Activated CD8-positive, alpha-beta memory T cell treated with anti-CD3 and anti-CD28 coated beads, Interleukin-2, amount 10 ng/mL, durations not matched to agents 7 days and 5 days (primary cell): ENCODE measurements at regions not wholly inside any gene's neighbourhood (a gene's known extent, or its start where the extent isn't known, plus 50 kb on each side); places are given as distances from the start of the nearest gene placed in this dataset.
"Not testable (repeated sequence)": the region's sequence is repeated elsewhere in the genome, so short reads cannot be mapped to it uniquely, and the experiment has no call there.

Experiments used
- ATAC-seq: fragments of 150-1000 bp; cut with Tn5 transposase; one replicate; pipeline ENCODE4 v1.10.0; 2021; ENCODE audit warnings: moderate library complexity
- CTCF ChIA-PET: fragments of 350-600 bp; sonication (Branson Sonifier 250); formaldehyde crosslinking; loops from one replicate; lab custom pipeline; 2021; ENCODE audit warnings: antibody characterized with exemption; lab: Charles Lee
- DNase-seq: peaks from one replicate; pipeline ENCODE4 v3.0.0-alpha.2; 2020
- H3K27ac Mint-ChIP-seq: one replicate; pipeline ENCODE4 v1.8.0; 2021; ENCODE audit warnings: mild to moderate bottlenecking, mixed read lengths
- H3K27me3 Mint-ChIP-seq: one replicate; pipeline ENCODE4 v1.8.0; 2021; ENCODE audit warnings: mixed read lengths
- H3K36me3 Mint-ChIP-seq: one replicate; pipeline ENCODE4 v1.8.0; 2021; ENCODE audit warnings: mild to moderate bottlenecking, mixed read lengths
- H3K4me1 Mint-ChIP-seq: one replicate; pipeline ENCODE4 v1.8.0; 2021; ENCODE audit warnings: mixed read lengths
- H3K4me3 Mint-ChIP-seq: one replicate; pipeline ENCODE4 v1.8.0; 2021; ENCODE audit warnings: mild to moderate bottlenecking, moderate library complexity, mixed read lengths
- H3K9me3 Mint-ChIP-seq: one replicate; pipeline ENCODE4 v1.8.0; 2022; ENCODE audit warnings: low read depth, mixed read lengths

DNA sequence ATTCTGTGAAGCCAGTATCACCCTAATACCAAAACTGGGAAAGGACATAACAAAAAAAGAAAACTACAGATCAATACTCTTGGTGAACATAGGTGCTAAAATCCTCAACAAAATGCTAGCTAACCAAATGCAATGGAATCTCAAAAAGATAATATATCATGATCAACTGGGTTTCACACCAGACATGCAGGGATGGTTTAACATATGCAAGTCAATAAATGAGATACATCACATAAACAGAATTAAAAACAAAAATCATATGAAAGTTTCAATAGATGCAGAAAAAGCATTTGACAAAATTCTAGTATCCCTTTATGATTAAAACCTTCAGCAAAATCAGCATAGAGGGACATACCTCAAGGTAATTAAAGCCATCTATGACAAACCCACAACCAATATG, 198.2 kb upstream of the NDUFV2 start:
- H3K27ac Mint-ChIP-seq: no peak overlapping the region
- CTCF ChIA-PET: no interaction called here
- no peaks in the 10 kb centered on the region for H3K4me1 Mint-ChIP-seq
- H3K27me3 Mint-ChIP-seq: peaks cover 17% of the 10 kb centered on the region
- no peak overlapping the region for H3K4me3 Mint-ChIP-seq
- no peaks in the 10 kb centered on the region for H3K36me3 Mint-ChIP-seq
- DNase-seq (no peak), ATAC-seq (no peak)
- H3K9me3 Mint-ChIP-seq: peaks cover 3% of the 10 kb centered on the region

DNA sequence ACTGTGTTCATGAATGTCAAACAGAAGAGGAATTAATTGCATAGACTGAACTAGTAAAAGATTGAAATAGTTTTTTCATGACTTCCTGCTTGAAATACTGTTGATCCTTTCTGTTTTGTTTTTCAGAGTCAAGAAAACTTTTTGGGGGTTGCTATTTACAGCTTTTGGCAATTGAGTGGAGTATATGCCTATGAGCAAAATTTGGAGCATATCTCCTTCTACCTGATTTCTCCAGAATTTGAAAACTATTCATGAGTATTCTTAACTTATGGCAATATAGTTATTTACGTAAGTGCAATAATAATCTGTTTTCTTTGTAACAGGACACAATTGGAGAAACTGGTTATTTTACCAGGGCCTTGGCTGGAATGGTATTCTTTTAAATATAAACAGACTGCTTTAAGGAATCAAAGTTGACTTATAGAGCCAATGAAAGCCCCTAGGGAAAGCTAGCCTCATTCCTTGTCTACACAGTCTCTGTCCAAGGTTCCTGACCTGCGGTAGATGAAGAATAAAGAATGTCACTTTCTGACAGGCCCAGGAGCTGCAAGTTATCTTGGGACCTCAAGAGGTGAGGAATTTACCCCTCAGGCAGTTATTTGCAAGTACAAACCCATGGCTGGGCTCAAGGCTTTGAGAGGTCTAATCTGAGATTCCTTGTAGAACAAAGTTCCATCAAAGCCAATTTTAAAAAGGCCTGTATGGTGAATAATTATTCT, 193.5 kb upstream of the NDUFV2 start:
- no peak overlapping the region for H3K4me3 Mint-ChIP-seq
- peaks cover 1% of the 10 kb centered on the region for H3K4me1 Mint-ChIP-seq
- H3K27me3 Mint-ChIP-seq: peaks cover under 1% of the 10 kb centered on the region
- CTCF ChIA-PET: no interaction called here
- peaks cover 8% of the 10 kb centered on the region for H3K9me3 Mint-ChIP-seq
- no peak overlapping the region for H3K27ac Mint-ChIP-seq
- H3K36me3 Mint-ChIP-seq: no peaks in the 10 kb centered on the region
- DNase-seq (no peak), ATAC-seq (no peak)

DNA sequence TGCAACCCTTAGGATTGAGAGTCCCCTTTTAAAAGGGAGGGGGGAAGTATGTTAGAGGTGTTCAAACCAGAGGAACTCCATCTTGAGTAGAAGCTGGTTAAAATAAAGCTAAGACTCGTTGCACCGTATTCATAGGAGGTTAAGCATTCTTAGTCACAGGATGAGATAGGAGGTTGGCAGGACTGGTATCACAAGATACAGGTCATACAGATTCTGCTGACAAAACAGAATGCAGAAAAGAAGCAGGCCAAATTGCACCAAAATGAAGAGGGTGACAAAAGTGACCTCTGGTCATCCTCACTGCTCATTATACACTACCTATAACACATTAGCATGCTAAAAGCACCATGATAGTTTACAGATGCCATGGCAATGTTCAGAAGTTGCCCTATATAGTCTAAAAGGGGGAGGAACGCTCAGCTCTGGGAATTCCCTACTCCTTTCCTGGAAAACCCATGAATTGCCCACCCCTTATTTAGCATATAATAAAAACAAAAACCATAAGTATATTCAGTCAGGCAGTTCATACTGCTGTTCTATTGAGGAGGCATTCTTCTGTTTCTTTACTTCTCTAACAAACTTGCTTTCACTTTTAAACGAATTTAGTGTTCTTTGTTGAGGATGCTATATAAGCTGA, 192.2 kb upstream of the NDUFV2 start:
- Mint-ChIP-seq H3K27me3 (no peaks in the 10 kb centered on the region), H3K4me3 (no peak overlapping the region), H3K36me3 (peaks cover 4% of the 10 kb centered on the region), H3K4me1 (peaks cover 1% of the 10 kb centered on the region), H3K27ac (no peak overlapping the region), H3K9me3 (peaks cover 10% of the 10 kb centered on the region)
- ATAC-seq (no peak), DNase-seq (no peak)
- CTCF ChIA-PET: no interaction called here

DNA sequence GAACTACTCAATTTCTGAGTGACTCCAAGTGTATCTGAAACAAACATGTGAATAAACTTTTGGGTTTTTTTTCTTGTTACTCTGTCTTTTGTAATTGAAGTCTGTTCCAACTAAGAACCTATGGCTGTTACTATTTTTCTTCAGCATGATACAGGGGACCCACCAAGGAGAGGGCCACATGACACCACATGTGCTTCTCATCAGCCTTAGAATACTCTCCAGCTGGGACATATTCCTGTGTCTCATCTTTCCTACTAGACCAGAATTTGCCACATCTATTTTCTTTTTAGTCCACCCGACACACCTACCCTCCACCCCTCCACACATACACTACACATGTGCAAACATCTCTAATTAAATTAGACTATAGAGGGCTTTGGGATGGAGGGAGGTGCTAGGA, 191.7 kb upstream of the NDUFV2 start:
- DNase-seq (no peak), ATAC-seq (no peak)
- Mint-ChIP-seq H3K27ac (no peak overlapping the region), H3K36me3 (peaks cover 4% of the 10 kb centered on the region), H3K4me3 (no peak overlapping the region), H3K27me3 (no peaks in the 10 kb centered on the region), H3K4me1 (peaks cover 1% of the 10 kb centered on the region), H3K9me3 (peaks cover 10% of the 10 kb centered on the region)
- CTCF ChIA-PET: no interaction called here

DNA sequence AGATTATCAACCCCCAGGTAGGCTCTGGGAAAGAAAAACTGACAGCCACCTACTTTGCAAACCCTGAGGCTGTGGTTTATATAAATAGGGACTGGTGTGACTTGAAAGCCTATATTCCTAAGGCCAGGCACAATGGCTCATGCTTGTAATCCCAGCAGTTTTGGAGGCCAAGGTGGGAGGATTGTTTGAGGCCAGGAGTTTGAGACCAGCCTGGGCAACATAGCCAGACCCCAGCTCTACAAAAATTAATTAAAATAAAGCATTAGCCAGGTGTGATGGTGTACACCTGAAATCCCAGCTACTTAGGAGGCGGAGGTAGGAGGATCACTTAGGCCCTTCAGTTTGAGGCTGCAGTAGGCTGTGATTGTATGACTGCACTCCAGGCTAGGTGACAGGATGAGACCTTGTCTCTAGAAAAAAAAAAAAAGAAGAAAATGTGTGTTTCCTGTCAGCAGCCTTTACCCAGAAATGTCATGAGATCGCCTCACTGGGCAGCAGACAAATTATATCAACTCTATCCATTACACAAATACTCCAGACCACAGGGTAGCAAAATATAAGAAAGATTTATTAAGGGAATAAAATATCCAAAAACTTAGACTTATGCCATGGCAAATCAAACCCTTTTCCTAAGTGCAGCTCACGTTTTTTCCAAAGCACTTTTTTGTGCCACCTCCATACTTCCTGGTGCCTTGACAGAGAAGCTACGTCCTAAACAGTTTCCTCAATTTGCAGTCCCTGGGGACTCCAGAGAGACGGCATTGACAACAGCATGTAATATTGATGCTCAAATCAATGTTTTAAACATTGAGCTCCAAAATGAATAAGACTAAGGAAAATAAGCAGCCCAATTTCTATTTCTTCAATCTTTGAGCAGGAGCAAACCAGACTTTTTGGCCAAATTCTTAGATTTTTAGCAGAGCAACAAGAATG, 190.8 kb upstream of the NDUFV2 start:
- CTCF ChIA-PET: no interaction called here
- Mint-ChIP-seq H3K36me3 (peaks cover 4% of the 10 kb centered on the region), H3K4me1 (peaks cover 1% of the 10 kb centered on the region), H3K9me3 (peaks cover 10% of the 10 kb centered on the region), H3K27ac (no peak overlapping the region), H3K27me3 (no peaks in the 10 kb centered on the region), H3K4me3 (no peak overlapping the region)
- DNase-seq (no peak), ATAC-seq (no peak)

DNA sequence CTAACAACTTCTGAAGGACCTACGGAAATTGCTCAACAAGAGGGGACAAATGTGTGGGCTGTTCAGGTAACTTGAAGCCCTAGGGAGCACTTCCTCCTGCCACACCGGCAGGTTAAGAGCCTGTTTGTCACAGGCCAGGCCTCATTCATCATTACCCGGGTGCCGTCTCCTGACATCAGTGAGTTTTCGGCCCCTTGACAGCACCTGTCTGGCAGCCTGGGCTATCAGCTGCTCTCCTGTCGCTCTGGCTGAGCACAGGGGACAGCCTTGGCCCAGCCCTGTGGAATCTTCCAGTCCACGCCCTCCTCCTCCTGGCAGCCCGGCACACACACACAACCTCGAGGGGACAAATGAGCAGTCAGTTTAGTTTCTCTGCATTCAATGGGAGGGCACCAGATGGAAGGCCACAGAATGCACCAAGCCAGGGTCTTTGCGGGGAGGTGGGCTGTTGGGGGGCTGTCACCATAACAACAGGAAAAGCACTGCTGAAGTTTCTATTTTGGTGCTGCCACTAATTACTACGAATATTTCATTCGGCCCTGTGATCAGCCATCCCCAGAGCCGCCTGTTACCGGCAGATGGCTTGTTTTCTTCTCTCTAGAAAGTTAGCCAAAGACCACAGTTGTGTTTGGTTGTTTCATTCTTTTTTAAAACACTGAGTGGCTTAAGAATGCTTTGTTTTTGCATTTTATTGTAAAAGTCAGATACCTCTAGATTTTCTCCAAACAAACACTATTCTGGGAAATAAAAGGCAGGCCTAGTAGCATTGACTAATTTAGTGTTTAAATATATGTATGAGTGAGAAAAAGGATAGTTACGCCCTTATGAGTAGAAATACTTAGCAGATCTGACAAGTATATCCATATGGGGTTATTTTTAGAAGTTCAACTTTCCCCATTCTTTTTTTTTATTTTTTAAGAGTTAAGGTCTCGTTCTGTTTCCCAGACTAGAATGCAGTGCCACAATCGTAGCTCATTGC, 189.9 kb upstream of the NDUFV2 start:
- Mint-ChIP-seq H3K4me1 (peaks cover 1% of the 10 kb centered on the region), H3K4me3 (no peak overlapping the region), H3K27me3 (no peaks in the 10 kb centered on the region), H3K36me3 (peaks cover 4% of the 10 kb centered on the region), H3K9me3 (peaks cover 10% of the 10 kb centered on the region), H3K27ac (no peak overlapping the region)
- no peak for ATAC-seq
- CTCF ChIA-PET: no interaction called here
- no peak for DNase-seq

DNA sequence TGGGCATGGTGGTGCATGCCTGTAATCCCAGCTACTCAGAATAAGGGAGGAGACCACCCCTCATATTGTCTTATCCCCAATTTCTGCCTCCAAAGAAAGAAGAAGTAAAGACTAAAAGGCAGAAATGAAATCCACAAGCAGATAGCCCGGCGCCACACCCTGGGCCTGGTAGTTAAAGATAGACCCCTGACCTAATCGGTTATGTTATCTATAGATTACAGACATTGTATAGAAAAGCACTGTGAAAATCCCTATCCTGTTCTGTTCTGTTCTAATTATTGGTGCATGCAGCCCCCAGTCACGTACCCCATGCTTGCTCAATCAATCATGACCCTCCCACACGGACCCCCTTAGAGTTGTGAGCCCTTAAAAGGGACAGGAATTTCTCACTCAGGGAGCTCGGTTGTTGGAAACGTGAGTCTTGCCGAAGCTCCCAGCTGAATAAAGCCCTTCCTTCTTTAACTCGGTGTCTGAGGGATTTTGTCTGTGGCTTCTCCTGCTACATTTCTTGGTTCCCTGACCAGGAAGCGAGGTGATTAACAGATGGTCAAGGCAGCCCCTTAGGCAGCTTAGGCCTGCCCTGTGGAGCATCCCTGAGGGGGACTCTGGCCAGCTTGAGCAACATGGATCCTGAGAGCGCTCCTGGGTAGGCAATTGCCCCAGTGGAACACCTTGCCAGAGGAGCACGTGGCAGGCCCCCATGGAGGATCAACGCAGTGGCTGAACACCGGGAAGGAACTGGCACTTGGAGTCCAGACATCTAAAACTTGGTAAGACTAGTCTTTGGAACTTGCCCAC, 188.7 kb upstream of the NDUFV2 start:
- H3K27ac Mint-ChIP-seq, CTCF ChIA-PET, H3K27me3 Mint-ChIP-seq, H3K4me1 Mint-ChIP-seq, H3K4me3 Mint-ChIP-seq, ATAC-seq, H3K9me3 Mint-ChIP-seq, DNase-seq, H3K36me3 Mint-ChIP-seq: not testable (repeated sequence)

DNA sequence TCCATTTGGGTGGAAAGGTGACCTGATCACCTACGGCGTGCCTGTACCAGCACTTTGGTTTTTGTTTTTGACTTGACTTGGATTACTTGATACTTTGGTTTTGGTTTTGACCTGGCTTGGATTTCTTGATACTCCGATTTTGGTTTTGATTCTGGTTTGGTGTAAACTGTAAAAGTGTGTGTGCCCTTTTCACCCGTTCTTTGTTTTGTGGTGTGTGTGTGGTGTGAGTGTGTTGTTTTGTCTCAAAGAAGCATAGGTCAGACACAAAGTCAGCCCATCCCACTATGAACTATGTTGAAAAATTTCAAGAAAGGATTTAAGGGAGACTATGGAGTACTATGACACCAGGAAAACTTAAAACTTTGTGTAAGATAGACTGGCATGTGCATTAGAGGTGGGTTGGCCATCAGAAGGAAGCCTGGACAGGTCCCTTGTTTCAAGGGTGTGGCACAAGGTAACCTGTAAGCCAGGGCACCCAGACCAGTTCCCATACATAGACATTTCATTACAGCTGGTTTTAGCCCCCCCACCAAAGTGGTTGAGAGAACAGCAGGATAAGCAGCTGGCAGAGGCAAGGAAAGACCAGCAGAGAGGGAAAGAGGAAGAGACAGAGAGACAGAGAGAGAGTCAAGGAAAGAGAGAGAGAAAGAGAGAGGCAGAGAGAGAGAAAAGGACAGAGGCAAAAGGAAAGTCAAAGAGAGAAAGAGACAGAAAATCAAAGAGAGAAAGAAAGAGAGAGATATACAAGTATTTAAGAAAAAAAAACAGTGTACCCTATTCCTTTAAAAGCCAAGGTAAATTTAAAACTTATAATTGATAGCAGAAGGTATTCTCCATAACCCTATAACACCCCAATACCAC, 187.9 kb upstream of the NDUFV2 start:
- DNase-seq, H3K27me3 Mint-ChIP-seq, H3K4me3 Mint-ChIP-seq, CTCF ChIA-PET, H3K4me1 Mint-ChIP-seq, H3K36me3 Mint-ChIP-seq, H3K27ac Mint-ChIP-seq, ATAC-seq, H3K9me3 Mint-ChIP-seq: not testable (repeated sequence)

DNA sequence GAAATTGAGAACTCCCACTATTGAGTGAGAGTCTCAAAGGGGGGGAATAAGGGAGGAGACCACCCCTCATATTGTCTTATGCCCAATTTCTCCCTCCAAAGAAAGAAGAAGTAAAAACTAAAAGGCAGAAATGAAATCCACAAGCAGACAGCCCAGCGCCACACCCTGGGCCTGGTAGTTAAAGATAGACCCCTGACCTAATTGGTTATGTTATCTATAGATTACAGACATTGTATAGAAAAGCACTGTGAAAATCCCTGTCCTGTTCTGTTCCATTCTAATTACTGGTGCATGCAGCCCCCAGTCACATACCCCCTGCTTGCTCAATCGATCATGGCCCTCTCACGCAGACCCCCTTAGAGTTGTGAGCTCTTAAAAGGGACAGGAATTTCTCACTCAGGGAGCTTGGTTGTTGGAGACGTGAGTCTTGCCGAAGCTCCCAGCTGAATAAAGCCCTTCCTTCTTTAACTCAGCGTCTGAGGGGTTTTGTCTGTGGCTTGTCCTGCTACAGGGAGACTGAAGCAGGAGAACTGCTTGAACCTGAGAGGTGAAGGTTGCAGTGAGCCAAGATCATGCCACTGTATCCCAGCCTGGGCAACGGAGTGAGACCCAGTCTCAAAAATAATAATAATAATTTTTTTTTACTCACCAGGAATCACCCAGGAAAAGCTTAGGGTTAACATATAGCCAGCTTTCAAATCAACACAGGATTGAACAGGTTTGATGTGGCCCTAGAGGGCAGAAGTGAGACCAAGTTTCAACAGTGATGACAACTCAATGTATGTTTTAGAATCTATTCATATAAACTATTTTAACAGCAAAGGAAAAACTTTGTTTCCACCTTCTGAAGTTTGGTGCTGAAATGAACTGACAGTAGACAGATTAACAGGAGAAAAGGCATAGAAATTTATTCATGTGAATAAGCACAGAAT, 181.4 kb upstream of the NDUFV2 start:
- H3K36me3 Mint-ChIP-seq, ATAC-seq, H3K4me1 Mint-ChIP-seq, H3K27me3 Mint-ChIP-seq, H3K4me3 Mint-ChIP-seq, H3K27ac Mint-ChIP-seq, CTCF ChIA-PET, DNase-seq, H3K9me3 Mint-ChIP-seq: not testable (repeated sequence)

DNA sequence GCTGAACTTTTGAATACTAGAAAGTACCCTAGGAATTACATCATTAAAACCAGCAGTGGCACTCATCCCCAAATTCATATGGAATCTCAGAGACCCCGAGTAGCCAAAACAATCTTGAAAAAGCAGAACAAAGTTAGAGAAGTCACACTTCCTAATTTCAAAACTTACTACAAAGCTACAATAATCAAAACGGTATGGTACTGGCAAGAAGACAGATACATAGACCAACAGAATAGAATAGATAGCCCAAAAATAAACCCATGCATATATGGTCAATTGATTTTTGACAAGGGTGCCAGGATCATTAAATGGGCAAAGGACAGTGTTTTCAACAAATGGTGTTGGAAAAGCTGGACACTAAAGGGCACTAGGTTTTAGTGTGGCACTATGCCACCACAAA, 176.0 kb upstream of the NDUFV2 start:
- Mint-ChIP-seq H3K27ac (no peak overlapping the region), H3K36me3 (no peaks in the 10 kb centered on the region), H3K4me3 (no peak overlapping the region), H3K9me3 (peaks cover 8% of the 10 kb centered on the region), H3K4me1 (no peaks in the 10 kb centered on the region), H3K27me3 (no peaks in the 10 kb centered on the region)
- DNase-seq (no peak), ATAC-seq (no peak)
- CTCF ChIA-PET: no interaction called here

DNA sequence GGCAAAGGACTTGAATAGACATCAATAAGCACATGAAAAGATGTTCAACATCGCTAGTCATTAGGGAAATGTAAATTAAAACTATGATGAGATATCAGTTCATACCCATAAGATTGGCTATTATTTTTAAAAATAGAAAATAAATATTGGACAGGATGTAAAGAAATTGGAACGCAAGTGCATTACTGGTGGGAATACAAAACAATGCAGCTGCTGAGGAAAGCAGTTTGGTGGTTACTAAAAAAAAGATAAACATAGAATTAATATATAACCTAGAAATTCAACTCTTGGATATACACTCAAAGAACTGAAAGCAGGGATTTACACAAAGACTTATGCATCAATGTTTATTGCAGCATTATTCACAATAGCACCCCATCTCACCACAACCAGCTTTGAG, 174.5 kb upstream of the NDUFV2 start:
- Mint-ChIP-seq H3K36me3 (no peaks in the 10 kb centered on the region), H3K27ac (no peak overlapping the region), H3K4me1 (no peaks in the 10 kb centered on the region), H3K4me3 (no peak overlapping the region), H3K9me3 (peaks cover 8% of the 10 kb centered on the region), H3K27me3 (no peaks in the 10 kb centered on the region)
- DNase-seq: no peak
- CTCF ChIA-PET: no interaction called here
- ATAC-seq: no peak
